IMR-90 (cell line): ENCODE measurements at regions not wholly inside any gene's neighbourhood (a gene's known extent, or its start where the extent isn't known, plus 50 kb on each side); places are given as distances from the start of the nearest gene placed in this dataset.

ENCODE experiments used
- ATAC-seq: fragments of 200-7000 bp; cut with Tn5 transposase; 2 replicates; pipeline ENCODE4 v1.9.1; 2020; ENCODE audit warnings: low read depth, mild to moderate bottlenecking, moderate library complexity
- BruUV-seq: library from RNA; stranded (reverse); fragments of 400-500 nt; replicated peaks from 2 replicates; lab custom pipeline; 2021; lab: Mats Ljungman, UMichigan
- CTCF ChIA-PET: fragments of 300-600 bp; formaldehyde crosslinking; extraction: SDS; loops from one replicate; lab custom pipeline; 2021; ENCODE audit warnings: antibody characterized with exemption; lab: Yijun Ruan, JAX
- POLR2A ChIA-PET: fragments of 300-600 bp; sonication (Branson Sonifier 250); formaldehyde crosslinking; loops from one replicate; lab custom pipeline; 2022; ENCODE audit warnings: antibody characterized with exemption; ENCODE audit not compliant: unreplicated experiment; lab: Charles Lee
- DNase-seq: peaks from one replicate; pipeline ENCODE4 v3.0.0; 2013
- H2AFZ ChIP-seq: replicated peaks from 2 replicates; pipeline ENCODE3; 2013; ENCODE audit warnings: low read length, mild to moderate bottlenecking; ENCODE audit not compliant: poor library complexity
- H2AK5ac ChIP-seq: 2 replicates; pipeline ENCODE4 v1.6.1; 2013; ENCODE audit warnings: low read depth, low read length, inconsistent platforms
- H2AK9ac ChIP-seq: replicated peaks from 2 replicates; pipeline ENCODE3; 2013; ENCODE audit warnings: mild to moderate bottlenecking, low read depth, low read length, moderate library complexity; ENCODE audit not compliant: poor library complexity
- H2BK120ac ChIP-seq: 2 replicates; pipeline ENCODE4 v1.6.1; 2013; ENCODE audit warnings: low read depth, low read length, inconsistent platforms
- H2BK15ac ChIP-seq: 3 replicates; pipeline ENCODE4 v1.6.1; 2013; ENCODE audit warnings: low read depth, low read length, inconsistent platforms
- H2BK20ac ChIP-seq: 2 replicates; pipeline ENCODE4 v1.6.1; 2013; ENCODE audit warnings: low read depth, mild to moderate bottlenecking, inconsistent platforms, low read length, moderate library complexity
- H2BK5ac ChIP-seq: 2 replicates; pipeline ENCODE4 v1.6.1; 2013; ENCODE audit warnings: mild to moderate bottlenecking, low read depth, low read length, inconsistent platforms; ENCODE audit not compliant: poor library complexity, severe bottlenecking
- H3K14ac ChIP-seq: replicated peaks from 2 replicates; pipeline ENCODE4 v1.6.1; 2013; ENCODE audit warnings: low read depth, low read length, inconsistent platforms
- H3K18ac ChIP-seq: 2 replicates; pipeline ENCODE4 v1.6.1; 2013; ENCODE audit warnings: low read depth, low read length, control low read depth
- H3K23ac ChIP-seq: 2 replicates; pipeline ENCODE4 v1.6.1; 2013; ENCODE audit warnings: low read depth, low read length, inconsistent platforms
- H3K27ac ChIP-seq: 2 replicates; pipeline ENCODE4 v1.5.1; 2013; ENCODE audit warnings: mild to moderate bottlenecking, control low read depth, low read length; ENCODE audit not compliant: insufficient read depth
- H3K27me3 ChIP-seq: 2 replicates; pipeline ENCODE4 v1.6.1; 2013; ENCODE audit warnings: low read length; ENCODE audit not compliant: control insufficient read depth, insufficient read depth
- H3K36me3 ChIP-seq: 2 replicates; pipeline ENCODE4 v1.6.1; 2013; ENCODE audit warnings: low read length, mixed read lengths; ENCODE audit not compliant: control insufficient read depth, insufficient read depth
- H3K4ac ChIP-seq: 2 replicates; pipeline ENCODE4 v1.6.1; 2013; ENCODE audit warnings: low read depth, low read length, inconsistent platforms
- H3K4me1 ChIP-seq: 2 replicates; pipeline ENCODE4 v1.6.1; 2013; ENCODE audit warnings: low read length, mixed read lengths; ENCODE audit not compliant: control insufficient read depth, insufficient read depth
- H3K4me2 ChIP-seq: 2 replicates; pipeline ENCODE4 v1.6.1; 2013; ENCODE audit warnings: low read depth, mild to moderate bottlenecking, control low read depth, low read length, moderate library complexity
- H3K4me3 ChIP-seq: 2 replicates; pipeline ENCODE4 v1.5.1; 2013; ENCODE audit warnings: low read depth, mild to moderate bottlenecking, control low read depth, low read length, moderate library complexity; ENCODE audit not compliant: insufficient read depth
- H3K56ac ChIP-seq: 2 replicates; pipeline ENCODE4 v1.6.1; 2013; ENCODE audit warnings: low read length, inconsistent platforms; ENCODE audit not compliant: insufficient read depth; ENCODE audit errors: extremely low read depth
- H3K79me1 ChIP-seq, 2 experiments: 2 replicates each; pipeline ENCODE4 v1.6.1; 2013; ENCODE audit warnings: low read length in 2 of 2, inconsistent platforms in 1 of 2, low read depth in 1 of 2
- H3K9ac ChIP-seq: 2 replicates; pipeline ENCODE4 v1.6.1; 2013; ENCODE audit warnings: low read depth, low read length, control low read depth
- H3K9me1 ChIP-seq: 2 replicates; pipeline ENCODE4 v1.6.1; 2013; ENCODE audit warnings: low read length, inconsistent platforms; ENCODE audit not compliant: insufficient read depth
- H3K9me3 ChIP-seq: 2 replicates; pipeline ENCODE4 v1.6.1; 2013; ENCODE audit warnings: low read length; ENCODE audit not compliant: control insufficient read depth, insufficient read depth
- H4K20me1 ChIP-seq: 2 replicates; pipeline ENCODE4 v1.6.1; 2013; ENCODE audit warnings: low read length, inconsistent platforms; ENCODE audit not compliant: insufficient read depth
- H4K5ac ChIP-seq: 2 replicates; pipeline ENCODE4 v1.6.1; 2013; ENCODE audit warnings: mild to moderate bottlenecking, low read depth, low read length, control low read depth
- H4K8ac ChIP-seq, 2 experiments: 2 replicates each; pipeline ENCODE4 v1.6.1; 2013; ENCODE audit warnings: low read depth in 2 of 2, low read length in 2 of 2, control low read depth in 1 of 2, inconsistent platforms in 1 of 2
- H4K91ac ChIP-seq: 2 replicates; pipeline ENCODE4 v1.6.1; 2013; ENCODE audit warnings: low read depth, low read length, inconsistent platforms; ENCODE audit not compliant: insufficient read depth
- BHLHE40 ChIP-seq: fragments of 150-350 bp; IDR thresholded peaks from 2 replicates; pipeline ENCODE4 v1.6.1; 2016; ENCODE audit warnings: mild to moderate bottlenecking, low read depth, low read length
- CHD1 ChIP-seq: IDR thresholded peaks from 2 replicates; pipeline ENCODE4 v1.6.1; 2012; ENCODE audit warnings: low read depth, low read length, improper control_type of control experiment
- CTCF ChIP-seq: conservative IDR thresholded peaks from 2 replicates; pipeline ENCODE4 v1.5.1; 2012; ENCODE audit warnings: mild to moderate bottlenecking, low read depth, low read length, improper control_type of control experiment
- FOS ChIP-seq: fragments of 150-350 bp; IDR thresholded peaks from 2 replicates; pipeline ENCODE4 v1.6.1; 2016; ENCODE audit warnings: low read depth, low read length
- MXI1 ChIP-seq: IDR thresholded peaks from 2 replicates; pipeline ENCODE4 v1.6.1; 2012; ENCODE audit warnings: low read depth, mild to moderate bottlenecking, low read length, moderate library complexity, borderline replicate concordance
- NFE2L2 ChIP-seq: fragments of 150-350 bp; IDR thresholded peaks from 2 replicates; pipeline ENCODE4 v1.6.1; 2016; ENCODE audit warnings: low read depth, mild to moderate bottlenecking, low read length
- POLR2A ChIP-seq: IDR thresholded peaks from 2 replicates; pipeline ENCODE4 v1.6.1; 2012; ENCODE audit warnings: mild to moderate bottlenecking, low read depth, low read length
- RAD21 ChIP-seq: IDR thresholded peaks from 2 replicates; pipeline ENCODE4 v1.6.1; 2012; ENCODE audit warnings: low read length, improper control_type of control experiment
- RCOR1 ChIP-seq: IDR thresholded peaks from 2 replicates; pipeline ENCODE4 v1.6.1; 2012; ENCODE audit warnings: mild to moderate bottlenecking, low read length, improper control_type of control experiment; ENCODE audit not compliant: insufficient replicate concordance
- SMC3 ChIP-seq: fragments of 150-350 bp; IDR thresholded peaks from 2 replicates; pipeline ENCODE4 v1.6.1; 2016; ENCODE audit warnings: low read depth, mild to moderate bottlenecking, antibody characterized with exemption, low read length, moderate library complexity
- WGBS, 2 experiments: methylation state at CpG; one replicate each; pipeline versions ENCODE4 v1.1.5 to v1.1.7; 2013; ENCODE audit warnings: missing lambda C conversion rate in 2 of 2; ENCODE audit not compliant: insufficient read length in 1 of 2; ENCODE audit errors: extremely low coverage in 2 of 2; 5-methylcytosine and 5-hydroxymethylcytosine counted together
- dilution Hi-C: fragments of 300-500 bp; cut with HindIII; formaldehyde crosslinking; loops from one replicate; pipeline ENCODE4 v1.14.3; 2018; ENCODE audit warnings: low sequenced_read_pairs; ENCODE audit not compliant: unreplicated experiment
- in situ Hi-C: fragments of 300-500 bp; cut with MboI; formaldehyde crosslinking; loops from 3 replicates; pipeline ENCODE4 v1.14.3; 2019; ENCODE audit warnings: low sequenced_read_pairs, inconsistent platforms, mixed read lengths
- intact Hi-C: fragments of 100-400 bp; cut with micrococcal nuclease; formaldehyde crosslinking; loops from 2 replicates; pipeline ENCODE4 v1.10.0; 2022

DNA sequence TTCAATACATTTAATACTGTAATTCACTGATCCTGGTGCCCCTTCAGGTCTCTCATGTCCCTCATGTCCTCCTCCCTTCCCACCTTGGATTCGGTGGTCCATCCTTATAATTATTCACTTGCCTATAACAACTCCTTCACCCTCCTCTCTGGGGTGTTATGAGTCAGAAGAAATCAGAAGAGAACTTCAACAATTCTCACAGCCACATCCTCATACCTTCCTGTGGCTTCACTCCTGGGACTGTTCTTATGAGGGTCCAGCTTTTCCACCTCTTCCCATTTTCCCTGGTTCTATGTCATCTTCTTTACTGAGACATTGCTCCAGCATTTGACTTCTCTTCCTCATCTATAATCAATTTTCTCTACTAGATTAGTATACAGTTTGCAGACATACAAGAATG is 406.1 kb downstream of the NR2F1-AS1 start:
- DNase-seq, result no peak
- WGBS, 2 experiments, result no CpG with 5 or more reads among the region's 1 CpG

More for the DNA sequence above, 406.1 kb downstream of the NR2F1-AS1 start:
- Histone ChIP-seq H3K4me1 (no peaks in the 10 kb centered on the region; the same call in 1 of the 2 replicates), H3K9ac (no peak overlapping the region), H3K27ac (no peak overlapping the region), H3K14ac (no peak overlapping the region), H3K23ac (no peak overlapping the region), H4K91ac (no peak overlapping the region), H3K9me3 (peaks cover 3% of the 10 kb centered on the region; the same call in 1 of the 2 replicates), H4K20me1 (no peaks in the 10 kb centered on the region), H4K5ac (no peak overlapping the region), H3K4me2 (no peak overlapping the region), H3K4ac (no peak overlapping the region), H3K4me3 (no peak overlapping the region), H3K27me3 (no peaks in the 10 kb centered on the region), H3K18ac (no peak overlapping the region), H2AFZ (no peak overlapping the region), H2AK5ac (no peak overlapping the region), H3K36me3 (no peaks in the 10 kb centered on the region), H2BK20ac (no peak overlapping the region), H2AK9ac (no peak overlapping the region), H2BK120ac (no peak overlapping the region), H3K79me1 (no peaks in the 10 kb centered on the region), H2BK15ac (no peak overlapping the region), H4K8ac (no peak overlapping the region), H2BK5ac (no peak overlapping the region), H3K9me1 (no peaks in the 10 kb centered on the region), H3K56ac (no peak overlapping the region)
- BruUV-seq, result no TSS peak
- CTCF ChIA-PET, result interaction anchor here (0.6 kb wide), 1 partner anchor 67 kb away, joined by 7 read pairs; no protein-coding TSS in a partner anchor
- dilution Hi-C loops (no loop called here), in situ Hi-C loops (no loop called here), intact Hi-C loops (no loop called here)
- ATAC-seq, result no peak
- TF ChIP-seq MXI1, result no peak
- no peak for TF ChIP-seq RCOR1
- TF ChIP-seq BHLHE40, result no peak
- no peak for TF ChIP-seq POLR2A
- TF ChIP-seq CTCF, result no peak
- no peak for TF ChIP-seq RAD21
- TF ChIP-seq NFE2L2, result no peak
- TF ChIP-seq SMC3, result no peak
- no peak for TF ChIP-seq CHD1
- TF ChIP-seq FOS, result no peak
- POLR2A ChIA-PET, result no interaction called here
